Ishikawa (cell line): ENCODE measurements at regions not wholly inside any gene's neighbourhood (a gene's known extent, or its start where the extent isn't known, plus 50 kb on each side); places are given as distances from the start of the nearest gene placed in this dataset.

Experiments
- CEBPB ChIP-seq: IDR thresholded peaks from 2 replicates; pipeline ENCODE4 v1.6.1; 2012
- EGR1 ChIP-seq: IDR thresholded peaks from 2 replicates; pipeline ENCODE4 v1.6.1; 2012
- EP300 ChIP-seq: IDR thresholded peaks from 2 replicates; pipeline ENCODE4 v1.6.1; 2012; ENCODE audit warnings: borderline replicate concordance
- MAX ChIP-seq: IDR thresholded peaks from 2 replicates; pipeline ENCODE4 v1.6.1; 2012
- NFIC ChIP-seq: IDR thresholded peaks from 2 replicates; pipeline ENCODE4 v1.6.1; 2012
- RAD21 ChIP-seq: IDR thresholded peaks from 2 replicates; pipeline ENCODE4 v1.6.1; 2012; ENCODE audit warnings: low read depth
- REST ChIP-seq: IDR thresholded peaks from 2 replicates; pipeline ENCODE4 v1.6.1; 2012; ENCODE audit warnings: low read depth, mild to moderate bottlenecking
- TAF1 ChIP-seq: IDR thresholded peaks from 2 replicates; pipeline ENCODE4 v1.6.1; 2012; ENCODE audit warnings: low read depth, mild to moderate bottlenecking
- TCF12 ChIP-seq: IDR thresholded peaks from 2 replicates; pipeline ENCODE4 v1.6.1; 2012; ENCODE audit warnings: low read depth
- USF1 ChIP-seq: IDR thresholded peaks from 2 replicates; pipeline ENCODE4 v1.6.1; 2012
- YY1 ChIP-seq: IDR thresholded peaks from 2 replicates; pipeline ENCODE4 v1.6.1; 2012; ENCODE audit warnings: low read depth

- TF ChIP-seq MAX (no peak), TAF1 (no peak), YY1 (no peak), USF1 (no peak), NFIC (no peak), TCF12 (no peak), RAD21 (no peak), REST (no peak), CEBPB (no peak), EP300 (no peak), EGR1 (no peak)
Observed at GRCh38 chr6:92126088-92126487, 1293.3 kb downstream of the EPHA7 start.
